ENCODE measurements at regions not wholly inside any gene's neighbourhood (a gene's known extent, or its start where the extent isn't known, plus 50 kb on each side); places are given as distances from the start of the nearest gene placed in this dataset.

DNA sequence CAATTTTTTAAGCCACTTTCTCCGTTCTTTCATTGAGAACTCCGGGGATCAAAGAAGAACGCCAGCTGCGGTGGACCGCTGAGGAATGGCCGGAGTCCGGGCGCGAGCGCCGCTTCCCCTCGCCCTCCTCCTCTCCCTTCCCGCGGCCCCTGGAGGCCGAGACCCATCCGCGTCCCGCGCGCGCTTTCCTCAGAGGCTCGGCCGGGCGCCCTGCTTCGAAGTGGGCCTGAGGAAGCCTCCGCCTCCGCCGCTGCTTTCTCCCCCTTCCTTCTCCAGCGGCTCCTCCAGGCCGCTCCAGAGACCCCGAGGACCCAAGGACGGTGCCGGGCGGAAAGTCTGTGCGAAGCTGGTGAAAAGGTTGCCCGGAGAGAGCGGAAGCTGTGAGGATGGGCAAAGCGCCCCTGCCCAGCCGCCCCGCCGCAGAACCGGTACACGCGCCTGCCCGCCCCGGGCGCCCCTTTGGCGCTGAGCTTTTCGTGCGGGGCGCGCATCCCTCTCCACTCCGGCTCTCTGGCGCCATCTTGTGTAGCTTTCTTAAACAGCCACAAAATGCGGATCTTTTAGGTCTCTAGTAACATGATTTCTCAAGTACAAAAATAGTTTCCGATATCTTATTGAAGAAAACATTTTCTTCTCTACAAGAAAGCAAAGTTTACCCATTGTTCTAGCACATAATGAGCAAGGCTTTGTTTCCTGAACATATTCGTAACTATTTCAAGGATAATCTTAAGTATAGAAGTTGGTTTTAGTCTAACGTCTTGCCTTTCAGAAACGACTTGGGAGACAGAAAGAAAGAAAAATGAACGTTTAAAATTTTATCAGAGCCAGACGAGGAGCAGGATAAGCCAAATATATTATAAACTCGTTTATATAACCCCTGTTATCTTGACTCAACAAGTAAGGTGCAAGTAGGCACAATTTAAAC is 59.2 kb upstream of the FAM174B start:
- TF ChIP-seq, protein P1, sequence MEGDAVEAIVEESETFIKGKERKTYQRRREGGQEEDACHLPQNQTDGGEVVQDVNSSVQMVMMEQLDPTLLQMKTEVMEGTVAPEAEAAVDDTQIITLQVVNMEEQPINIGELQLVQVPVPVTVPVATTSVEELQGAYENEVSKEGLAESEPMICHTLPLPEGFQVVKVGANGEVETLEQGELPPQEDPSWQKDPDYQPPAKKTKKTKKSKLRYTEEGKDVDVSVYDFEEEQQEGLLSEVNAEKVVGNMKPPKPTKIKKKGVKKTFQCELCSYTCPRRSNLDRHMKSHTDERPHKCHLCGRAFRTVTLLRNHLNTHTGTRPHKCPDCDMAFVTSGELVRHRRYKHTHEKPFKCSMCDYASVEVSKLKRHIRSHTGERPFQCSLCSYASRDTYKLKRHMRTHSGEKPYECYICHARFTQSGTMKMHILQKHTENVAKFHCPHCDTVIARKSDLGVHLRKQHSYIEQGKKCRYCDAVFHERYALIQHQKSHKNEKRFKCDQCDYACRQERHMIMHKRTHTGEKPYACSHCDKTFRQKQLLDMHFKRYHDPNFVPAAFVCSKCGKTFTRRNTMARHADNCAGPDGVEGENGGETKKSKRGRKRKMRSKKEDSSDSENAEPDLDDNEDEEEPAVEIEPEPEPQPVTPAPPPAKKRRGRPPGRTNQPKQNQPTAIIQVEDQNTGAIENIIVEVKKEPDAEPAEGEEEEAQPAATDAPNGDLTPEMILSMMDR (IDR thresholded peaks at IDR 0.05; ENCODE audit: low read depth, low read length) = peak; percentile 79
- TF ChIP-seq POLR2A (IDR thresholded peaks at IDR 0.05; ENCODE audit: extremely low read depth, insufficient read length) = no peak
